LHCN-M2 (cell line): ENCODE measurements at regions not wholly inside any gene's neighbourhood (a gene's known extent, or its start where the extent isn't known, plus 50 kb on each side); places are given as distances from the start of the nearest gene placed in this dataset.
"Not testable (repeated sequence)": the region's sequence is repeated elsewhere in the genome, so short reads cannot be mapped to it uniquely, and the experiment has no call there.

Experiments
- DNase-seq: peaks from one replicate; pipeline ENCODE4 v3.0.0-alpha.2; 2012; ENCODE audit warnings: low read depth

GRCh38 chr19:13652810-13653590 lies 111.3 kb upstream of the MRI1 start:
- no peak for DNase-seq

GRCh38 chr19:13646758-13647157 lies 117.6 kb upstream of the MRI1 start:
- DNase-seq, result no peak

DNA sequence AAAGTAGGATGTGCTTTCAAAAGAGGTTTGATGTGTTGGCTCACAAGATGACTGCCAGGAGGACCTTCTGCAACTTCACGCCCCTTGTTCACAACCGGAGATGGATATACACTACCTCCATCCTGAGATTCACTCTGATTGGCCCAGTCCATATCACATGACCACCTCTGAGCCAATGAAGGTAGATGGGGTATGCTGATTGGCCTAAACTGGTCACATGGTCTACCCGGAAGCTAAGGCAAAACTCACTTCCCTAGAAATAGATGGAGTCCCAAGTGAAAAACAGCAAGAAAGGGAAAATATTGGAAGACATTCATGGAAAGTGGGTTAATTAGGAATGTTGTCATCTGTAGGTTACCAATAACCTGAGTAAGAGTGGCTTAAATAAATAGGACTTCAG lies 119.7 kb upstream of the MRI1 start:
- DNase-seq, result no peak

DNA sequence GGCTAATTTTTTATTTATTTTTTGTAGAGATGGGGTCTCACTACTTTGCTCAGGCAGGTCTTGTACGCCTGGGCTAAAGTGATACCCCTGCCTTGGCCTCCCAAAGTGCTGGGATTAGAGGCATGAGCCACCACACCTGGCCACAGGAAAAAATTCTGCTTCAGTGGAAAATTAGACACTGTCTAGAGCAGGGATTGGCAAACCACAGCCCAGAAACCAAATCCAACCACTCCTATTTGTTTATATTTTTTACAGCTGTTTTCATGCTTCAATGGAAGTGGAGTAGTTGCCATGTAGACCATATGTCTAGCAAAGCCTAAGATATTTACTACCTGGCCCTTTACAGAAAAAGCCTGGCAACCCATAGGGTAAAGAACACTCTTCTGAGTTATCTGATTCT lies 123.7 kb upstream of the MRI1 start:
- DNase-seq, result no peak

DNA sequence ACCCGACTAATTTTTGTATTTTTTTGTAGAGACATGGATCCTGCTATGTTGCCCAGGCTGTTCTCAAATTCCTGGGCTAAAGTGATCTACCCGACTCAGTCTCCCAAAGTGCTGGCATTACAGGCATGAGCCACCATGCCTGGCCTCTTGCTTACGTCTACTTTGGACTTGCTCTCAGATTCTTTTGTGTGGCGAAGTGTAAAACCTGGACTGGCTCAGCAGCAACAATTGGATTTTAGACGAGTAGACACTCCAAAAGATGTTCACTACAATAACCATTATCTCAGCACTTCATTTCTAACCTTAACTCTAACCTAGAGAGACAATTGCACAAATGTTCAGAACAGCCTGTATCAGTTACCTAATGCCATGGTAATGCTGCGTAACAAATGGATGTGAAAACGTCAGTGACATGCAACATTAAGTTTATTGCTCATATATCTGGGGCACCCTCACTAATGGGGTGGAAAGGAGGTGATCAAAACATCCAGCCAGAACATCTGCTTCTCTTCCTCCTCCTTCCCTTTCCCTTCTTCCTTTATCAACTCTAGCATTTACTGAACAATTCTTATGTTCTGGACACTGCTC lies 124.9 kb upstream of the MRI1 start:
- DNase-seq, result no peak

GRCh38 chr19:13637664-13638063 lies 126.7 kb upstream of the MRI1 start:
- no peak for DNase-seq

DNA sequence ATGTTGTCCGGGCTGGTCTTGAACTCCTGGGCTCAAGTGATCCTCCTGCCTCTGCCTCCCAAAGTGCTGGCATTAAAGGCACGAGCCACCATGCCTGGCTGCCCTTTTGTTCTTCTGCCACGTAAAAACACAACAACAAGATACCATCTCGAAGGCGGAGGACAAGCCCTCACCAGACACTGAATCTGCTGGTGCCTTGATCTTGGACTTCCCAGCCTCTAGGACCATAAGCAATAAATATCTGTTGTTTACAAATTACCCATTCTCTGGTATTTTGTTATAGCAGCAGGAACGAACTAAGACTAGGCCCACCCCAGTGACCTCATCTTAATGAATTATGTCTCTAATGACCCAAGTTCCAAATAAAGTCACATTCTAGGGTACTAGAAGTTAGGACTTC lies 128.4 kb upstream of the CACNA1A start:
- DNase-seq, result no peak

DNA sequence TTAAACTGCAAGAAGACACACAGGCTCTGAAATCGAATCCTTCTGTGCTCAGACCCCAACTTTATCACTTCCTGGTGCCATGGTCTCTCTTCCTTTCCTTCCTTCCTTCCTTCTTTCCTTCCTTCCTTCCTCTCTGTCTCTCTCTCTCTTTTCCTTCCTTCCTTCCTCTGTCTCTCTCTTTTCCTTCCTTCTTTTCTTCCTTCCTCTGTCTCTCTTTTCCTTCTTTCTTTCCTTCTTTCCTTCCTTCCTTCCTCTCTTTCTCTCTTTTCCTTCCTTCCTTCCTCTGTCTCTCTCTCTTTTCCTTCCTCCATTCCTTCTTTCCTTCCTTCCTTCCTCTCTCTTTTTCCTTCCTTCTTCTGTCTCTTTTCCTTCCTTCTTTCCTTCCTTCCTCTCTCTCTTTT lies 127.2 kb upstream of the CACNA1A start:
- no peak for DNase-seq

- peak; percentile 82 for DNase-seq
These were observed 126.8 kb upstream of the CACNA1A start for GRCh38 chr19:13633109-13633508.

GRCh38 chr19:13632164-13632563 lies 125.9 kb upstream of the CACNA1A start:
- not testable (repeated sequence) for DNase-seq

- DNase-seq, result peak; percentile 34
These were observed 123.5 kb upstream of the CACNA1A start for GRCh38 chr19:13629687-13630357.

- DNase-seq, result no peak
These were observed 121.3 kb upstream of the CACNA1A start for GRCh38 chr19:13627531-13627930.

- no peak for DNase-seq
These were observed 117.7 kb upstream of the CACNA1A start for GRCh38 chr19:13623716-13624710.

GRCh38 chr19:13622766-13623715 lies 116.8 kb upstream of the CACNA1A start:
- DNase-seq, result no peak

- DNase-seq, result peak; percentile 92
These were observed 115.1 kb upstream of the CACNA1A start for GRCh38 chr19:13621413-13621812.

GRCh38 chr19:13619203-13619632 lies 112.9 kb upstream of the CACNA1A start:
- peak; percentile 26 for DNase-seq

DNA sequence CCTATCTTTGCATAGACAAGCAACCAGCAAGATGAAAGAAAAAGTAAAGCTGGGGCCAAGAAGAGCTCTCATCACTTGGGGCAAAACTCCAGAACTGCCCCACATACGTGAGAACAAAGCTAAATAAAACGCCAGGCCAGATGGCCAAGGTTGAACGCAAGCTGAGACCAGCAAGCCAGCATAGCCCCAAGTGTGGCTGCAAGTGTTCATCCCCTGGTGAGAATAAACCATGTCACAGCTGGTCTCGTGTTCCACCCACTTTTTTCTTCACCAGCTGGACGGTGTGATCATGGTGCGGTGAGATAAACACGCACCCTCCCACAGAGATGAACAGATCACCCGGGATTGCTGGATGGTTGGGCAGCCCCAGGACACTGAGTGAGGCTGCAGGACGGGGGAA lies 109.6 kb upstream of the CACNA1A start:
- DNase-seq, result no peak

DNA sequence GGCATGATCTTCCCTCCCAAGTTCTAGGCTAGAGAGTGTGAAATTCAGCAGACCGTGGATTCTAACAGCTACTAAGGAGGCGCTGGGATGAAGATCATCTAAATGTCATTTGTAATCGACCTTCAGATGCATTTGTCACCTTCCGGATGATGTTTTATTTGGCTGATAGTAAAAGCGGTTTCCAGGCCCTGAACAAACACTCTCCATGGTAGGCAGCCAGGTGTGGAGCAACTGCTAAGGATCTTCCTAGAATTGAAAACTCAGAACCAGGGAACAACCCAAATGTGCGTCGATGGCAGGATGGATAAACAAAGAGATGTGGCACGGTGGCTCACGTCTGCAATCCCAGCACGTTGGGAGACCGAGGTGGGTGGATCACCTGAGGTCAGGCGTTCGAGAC lies 107.2 kb upstream of the CACNA1A start:
- DNase-seq, result no peak

GRCh38 chr19:13611596-13611995 lies 105.3 kb upstream of the CACNA1A start:
- DNase-seq, result no peak

DNA sequence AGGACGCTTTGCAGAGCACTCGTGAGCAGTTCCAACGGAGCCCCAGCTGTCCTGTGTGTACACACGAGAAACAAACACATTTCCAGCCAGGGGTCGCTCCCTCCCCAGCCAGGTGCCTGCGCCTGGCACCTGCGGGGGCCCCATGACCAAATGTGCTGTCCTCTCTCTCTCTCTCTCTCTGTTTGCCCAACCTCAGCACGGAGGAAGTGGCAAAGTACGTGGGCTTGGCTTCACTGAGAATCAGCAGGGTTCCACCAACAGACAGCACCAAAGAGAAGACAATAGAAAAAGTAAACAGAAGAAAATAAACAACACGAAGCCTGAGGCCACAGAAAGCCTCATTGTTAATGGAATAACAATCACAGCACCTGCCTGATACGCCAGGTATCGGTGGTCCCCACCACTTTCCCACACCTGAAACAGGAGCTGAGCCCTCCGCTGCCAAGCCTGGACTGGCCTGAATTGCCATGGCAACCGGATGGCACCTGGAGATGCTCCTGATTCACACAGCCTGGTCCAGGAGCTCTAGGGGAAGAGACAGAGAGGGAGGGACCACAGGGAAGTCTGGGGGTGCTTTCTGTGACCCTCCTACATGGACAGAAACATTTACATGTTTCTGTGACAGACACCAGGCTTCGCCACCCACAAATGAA lies 103.9 kb upstream of the CACNA1A start:
- DNase-seq, result no peak
